ENCODE measurements at regions not wholly inside any gene's neighbourhood (a gene's known extent, or its start where the extent isn't known, plus 50 kb on each side); places are given as distances from the start of the nearest gene placed in this dataset.

DNA sequence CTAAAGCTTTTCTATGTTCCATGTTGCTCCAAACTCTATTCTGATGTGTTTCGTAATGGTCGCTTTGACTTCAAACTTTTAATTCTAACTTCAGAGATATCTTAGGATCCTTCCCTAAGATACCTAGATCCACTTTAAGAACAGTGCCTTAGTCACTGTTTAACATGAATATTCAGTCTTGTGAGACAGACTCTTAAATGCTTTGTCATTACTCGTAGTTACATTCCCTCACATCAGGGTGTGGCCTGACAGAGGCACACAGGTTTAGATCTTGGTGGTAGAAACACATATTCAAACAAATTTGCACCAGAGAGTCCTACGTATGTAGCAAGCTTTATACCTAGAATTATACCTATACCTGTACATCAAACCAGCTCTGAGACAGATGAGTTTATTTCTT lies 687.0 kb upstream of the C9orf72 start:
- Mint-ChIP-seq H3K4me3 (ENCODE audit: unreplicated experiment) (no peak overlapping the region), H3K27me3 (ENCODE audit: insufficient read depth, unreplicated experiment) (peaks cover 4% of the 10 kb centered on the region), H3K36me3 (ENCODE audit: insufficient read depth, unreplicated experiment) (no peaks in the 10 kb centered on the region), H3K27ac (ENCODE audit: unreplicated experiment) (no peak overlapping the region), H3K9me3 (ENCODE audit: unreplicated experiment) (no peaks in the 10 kb centered on the region), H3K4me1 (ENCODE audit: low read depth, unreplicated experiment) (no peaks in the 10 kb centered on the region)
- ChIA-PET POLR2A (no interaction called here), CTCF (no interaction called here)
- Histone ChIP-seq H3K36me3 (ENCODE audit: control insufficient read depth, insufficient read depth, low read length) (no peaks in the 10 kb centered on the region), H3K4me1 (no peaks in the 10 kb centered on the region), H3K9me3 (no peaks in the 10 kb centered on the region), H3K27me3 (replicated peaks; ENCODE audit: control insufficient read depth, insufficient read depth, low read length) (no peaks in the 10 kb centered on the region), H3K4me3 (ENCODE audit: low read depth, low read length) (no peak overlapping the region)
- no TSS peak for BruUV-seq (replicated peaks)
- intact Hi-C loops (cut with micrococcal nuclease; ENCODE audit: unreplicated experiment), result no loop called here
- TF ChIP-seq, protein P1, sequence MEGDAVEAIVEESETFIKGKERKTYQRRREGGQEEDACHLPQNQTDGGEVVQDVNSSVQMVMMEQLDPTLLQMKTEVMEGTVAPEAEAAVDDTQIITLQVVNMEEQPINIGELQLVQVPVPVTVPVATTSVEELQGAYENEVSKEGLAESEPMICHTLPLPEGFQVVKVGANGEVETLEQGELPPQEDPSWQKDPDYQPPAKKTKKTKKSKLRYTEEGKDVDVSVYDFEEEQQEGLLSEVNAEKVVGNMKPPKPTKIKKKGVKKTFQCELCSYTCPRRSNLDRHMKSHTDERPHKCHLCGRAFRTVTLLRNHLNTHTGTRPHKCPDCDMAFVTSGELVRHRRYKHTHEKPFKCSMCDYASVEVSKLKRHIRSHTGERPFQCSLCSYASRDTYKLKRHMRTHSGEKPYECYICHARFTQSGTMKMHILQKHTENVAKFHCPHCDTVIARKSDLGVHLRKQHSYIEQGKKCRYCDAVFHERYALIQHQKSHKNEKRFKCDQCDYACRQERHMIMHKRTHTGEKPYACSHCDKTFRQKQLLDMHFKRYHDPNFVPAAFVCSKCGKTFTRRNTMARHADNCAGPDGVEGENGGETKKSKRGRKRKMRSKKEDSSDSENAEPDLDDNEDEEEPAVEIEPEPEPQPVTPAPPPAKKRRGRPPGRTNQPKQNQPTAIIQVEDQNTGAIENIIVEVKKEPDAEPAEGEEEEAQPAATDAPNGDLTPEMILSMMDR (IDR thresholded peaks at IDR 0.05; ENCODE audit: insufficient read depth in 1 of 2, low read depth in 1 of 2, low read length in 1 of 2, severe bottlenecking in 1 of 2, unreplicated experiment in 1 of 2), result no peak
- DNase-seq, result no peak

DNA sequence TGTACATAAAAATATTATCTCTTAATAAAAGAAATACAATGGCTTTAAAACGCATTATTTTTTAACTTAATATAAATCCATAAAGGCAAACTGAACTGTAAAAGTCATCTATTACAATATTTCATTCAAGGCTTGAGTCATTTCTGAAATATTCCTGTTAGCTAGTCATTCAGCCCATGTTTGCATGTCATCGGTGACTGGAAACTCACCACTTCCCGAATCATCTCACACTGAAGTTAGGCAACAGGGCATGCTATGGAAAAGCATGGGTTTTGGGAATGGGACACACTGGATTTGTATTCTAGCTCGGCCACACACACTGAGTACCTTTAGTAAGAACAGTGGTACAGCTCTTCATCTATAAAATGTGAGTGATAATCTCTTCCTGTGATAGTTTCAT lies 691.1 kb upstream of the C9orf72 start:
- BruUV-seq (replicated peaks), result no TSS peak

DNA sequence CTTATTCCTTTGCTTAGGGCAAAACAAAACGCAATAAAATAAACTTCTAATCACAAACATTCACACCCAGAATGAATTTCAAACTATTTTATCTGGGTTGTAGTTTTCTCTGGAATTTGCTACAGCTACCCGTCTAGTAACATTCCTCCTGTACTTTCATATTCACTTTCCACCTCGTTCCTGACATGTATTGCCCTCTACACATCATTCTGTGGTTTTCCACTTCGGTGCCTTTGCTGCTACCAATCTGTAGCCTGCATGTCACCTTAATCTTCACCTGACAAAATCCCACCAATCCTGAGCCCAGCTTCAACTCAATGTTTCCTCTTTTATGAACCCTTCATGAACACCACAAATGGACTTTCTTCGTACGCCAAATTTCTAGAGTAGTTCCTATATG lies 694.1 kb upstream of the C9orf72 start:
- Mint-ChIP-seq H3K9me3 (ENCODE audit: unreplicated experiment) (no peaks in the 10 kb centered on the region), H3K27me3 (ENCODE audit: insufficient read depth, unreplicated experiment) (peaks cover 5% of the 10 kb centered on the region), H3K27ac (ENCODE audit: unreplicated experiment) (no peak overlapping the region), H3K36me3 (ENCODE audit: insufficient read depth, unreplicated experiment) (no peaks in the 10 kb centered on the region), H3K4me3 (ENCODE audit: unreplicated experiment) (no peak overlapping the region), H3K4me1 (ENCODE audit: low read depth, unreplicated experiment) (no peaks in the 10 kb centered on the region)
- ChIA-PET POLR2A (no interaction called here), CTCF (no interaction called here)
- no peaks in the 10 kb centered on the region for H3K36me3 ChIP-seq (ENCODE audit: control insufficient read depth, insufficient read depth, low read length)
- DNase-seq, result no peak
- no peaks in the 10 kb centered on the region for H3K4me1 ChIP-seq
- no peaks in the 10 kb centered on the region for H3K27me3 ChIP-seq (replicated peaks; ENCODE audit: control insufficient read depth, insufficient read depth, low read length)
- no peak overlapping the region for H3K4me3 ChIP-seq (ENCODE audit: low read depth, low read length)
- no TSS peak for BruUV-seq (replicated peaks)
- TF ChIP-seq, protein P1 (IDR thresholded peaks at IDR 0.05; ENCODE audit: insufficient read depth in 1 of 2, low read depth in 1 of 2, low read length in 1 of 2, severe bottlenecking in 1 of 2, unreplicated experiment in 1 of 2), result no peak
- no peaks in the 10 kb centered on the region for H3K9me3 ChIP-seq
- intact Hi-C loops (cut with micrococcal nuclease; ENCODE audit: unreplicated experiment), result no loop called here

More for the DNA sequence above, 691.1 kb upstream of the C9orf72 start:
- CTCF ChIA-PET, result no interaction called here
- TF ChIP-seq, protein P1 (IDR thresholded peaks at IDR 0.05; ENCODE audit: insufficient read depth in 1 of 2, low read depth in 1 of 2, low read length in 1 of 2, severe bottlenecking in 1 of 2, unreplicated experiment in 1 of 2), result no peak
- H3K36me3 Mint-ChIP-seq (ENCODE audit: insufficient read depth, unreplicated experiment), result no peaks in the 10 kb centered on the region
- no peaks in the 10 kb centered on the region for H3K9me3 Mint-ChIP-seq (ENCODE audit: unreplicated experiment)
- POLR2A ChIA-PET, result no interaction called here
- Histone ChIP-seq H3K27me3 (replicated peaks; ENCODE audit: control insufficient read depth, insufficient read depth, low read length) (no peaks in the 10 kb centered on the region), H3K36me3 (ENCODE audit: control insufficient read depth, insufficient read depth, low read length) (no peaks in the 10 kb centered on the region), H3K4me1 (no peaks in the 10 kb centered on the region), H3K9me3 (no peaks in the 10 kb centered on the region), H3K4me3 (ENCODE audit: low read depth, low read length) (no peak overlapping the region)
- H3K4me1 Mint-ChIP-seq (ENCODE audit: low read depth, unreplicated experiment), result no peaks in the 10 kb centered on the region
- intact Hi-C loops (cut with micrococcal nuclease; ENCODE audit: unreplicated experiment), result no loop called here
- DNase-seq, result no peak
- H3K27me3 Mint-ChIP-seq (ENCODE audit: insufficient read depth, unreplicated experiment), result peaks cover 5% of the 10 kb centered on the region
- H3K4me3 Mint-ChIP-seq (ENCODE audit: unreplicated experiment), result no peak overlapping the region
- H3K27ac Mint-ChIP-seq (ENCODE audit: unreplicated experiment), result no peak overlapping the region
